ENCODE measurements at regions not wholly inside any gene's neighbourhood (a gene's known extent, or its start where the extent isn't known, plus 50 kb on each side); places are given as distances from the start of the nearest gene placed in this dataset.

DNA sequence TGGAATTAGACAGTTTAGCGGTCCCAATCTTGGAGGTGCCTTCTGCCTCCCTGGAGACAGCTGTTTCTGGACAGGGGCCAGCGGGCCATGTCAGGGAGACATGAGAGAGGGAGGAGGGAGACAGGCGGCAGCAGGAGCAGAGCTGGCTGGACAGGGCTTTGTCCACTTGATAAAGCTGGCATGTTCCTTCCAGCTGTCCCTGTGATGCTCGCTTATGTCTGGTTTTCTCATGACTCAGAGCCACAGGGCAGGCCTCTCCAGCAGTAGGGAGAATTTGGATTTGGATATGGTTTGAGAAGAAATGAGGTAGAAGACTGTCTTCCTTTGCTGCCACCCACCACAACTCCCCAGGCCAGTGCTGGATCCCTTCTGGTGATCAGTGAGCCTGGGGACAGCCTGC is 51.7 kb upstream of the SORCS3 start:
- Histone ChIP-seq H3K14ac (ENCODE audit: insufficient read length) (no peak overlapping the region), H3K27ac (ENCODE audit: low read depth, low read length) (no peak overlapping the region), H3K56ac (replicated peaks; ENCODE audit: insufficient read length, low read depth, low read length) (no peak overlapping the region), H2BK120ac (replicated peaks; ENCODE audit: low read depth, low read length) (no peak overlapping the region), H3K4me3 (ENCODE audit: extremely low read depth in 1 of 4, insufficient read depth in 2 of 4, low read depth in 3 of 4, low read length in 4 of 4) (no peak overlapping the region), H2BK15ac (ENCODE audit: low read length) (no peak overlapping the region), H4K91ac (replicated peaks; ENCODE audit: insufficient read length, low read length) (no peak overlapping the region), H4K20me1 (replicated peaks in 1 of 2; ENCODE audit: control insufficient read depth in 1 of 2, insufficient read depth in 2 of 2, low read length in 2 of 2) (no peaks in the 10 kb centered on the region), H4K8ac (ENCODE audit: extremely low read depth, insufficient read depth, low read length) (no peak overlapping the region), H3K9me3 (ENCODE audit: insufficient read depth in 2 of 2, low read depth in 1 of 2, low read length in 1 of 2) (no peaks in the 10 kb centered on the region), H3K79me1 (ENCODE audit: low read depth, low read length) (no peaks in the 10 kb centered on the region), H4K5ac (ENCODE audit: insufficient read length, low read depth, low read length) (no peak overlapping the region), H3K36me3 (ENCODE audit: control insufficient read depth in 2 of 4, insufficient read depth in 4 of 4, low read length in 3 of 4) (no peaks in the 10 kb centered on the region), H3K4me2 (ENCODE audit: insufficient read depth in 1 of 2, low read depth in 2 of 2, low read length in 2 of 2) (no peak overlapping the region), H2BK12ac (ENCODE audit: low read depth, low read length) (no peak overlapping the region), H3K4me1 (replicated peaks in 1 of 4; ENCODE audit: control insufficient read depth in 3 of 4, insufficient read depth in 4 of 4, low read length in 3 of 4) (peaks cover 0 to 3% (median 0%) of the 10 kb centered on the region in 4 experiments; a peak in 2 of 7 replicates), H3K9ac (replicated peaks in 1 of 4; ENCODE audit: extremely low read depth in 1 of 4, low read depth in 3 of 4, low read length in 3 of 4) (no peak overlapping the region; a peak in 1 of 7 replicates), H2BK5ac (ENCODE audit: low read depth, low read length) (no peak overlapping the region), H3K79me2 (ENCODE audit: control insufficient read depth in 1 of 2, insufficient read depth in 2 of 2, low read length in 2 of 2) (no peaks in the 10 kb centered on the region), H3K4ac (replicated peaks; ENCODE audit: insufficient read length, low read depth, low read length) (no peak overlapping the region), H2AK5ac (ENCODE audit: low read depth, low read length) (no peak overlapping the region), H3K18ac (ENCODE audit: extremely low read depth, low read length) (no peak overlapping the region), H2AFZ (ENCODE audit: low read length) (no peak overlapping the region), H2BK20ac (ENCODE audit: low read length) (no peak overlapping the region), H3K23me2 (ENCODE audit: low read depth, low read length) (no peaks in the 10 kb centered on the region), H3K27me3 (replicated peaks in 1 of 4; ENCODE audit: control insufficient read depth in 3 of 4, extremely low read depth in 1 of 4, insufficient read depth in 3 of 4, low read length in 3 of 4) (no peaks in the 10 kb centered on the region), H3K23ac (ENCODE audit: insufficient read length) (no peak overlapping the region)
- ChIA-PET POLR2A (ENCODE audit: partially characterized antibody) (no interaction called here), CTCF (ENCODE audit: partially characterized antibody) (interaction anchor here (1.0 to 7.9 kb wide), 7 partner anchors 10 to 183 kb away, joined by 3 to 50 read pairs (median 8); no protein-coding TSS in a partner anchor)
- 83% methylated on average over 4 of the region's 4 CpGs; no CpG with 5 or more reads in 1 of the 2 experiments for WGBS, 2 experiments (ENCODE audit: extremely low coverage in 1 of 2, insufficient coverage in 1 of 2, insufficient read length in 1 of 2, insufficient replicate concordance in 2 of 2, low coverage in 1 of 2, low lambda C conversion rate in 2 of 2, missing lambda C conversion rate in 1 of 2)
- FAIRE-seq (no peak), DNase-seq (ENCODE audit: low read depth in 1 of 2, low spot score in 2 of 2) (no peak)
- TF ChIP-seq FOSL1 (IDR thresholded peaks at IDR 0.05; ENCODE audit: insufficient read depth, low read depth, low read length): no peak
- TF ChIP-seq SIX5 (IDR thresholded peaks at IDR 0.05; ENCODE audit: low read depth, low read length): no peak
- no peak for TF ChIP-seq KDM4A (IDR thresholded peaks at IDR 0.05; ENCODE audit: low read depth, low read length, severe bottlenecking)
- TF ChIP-seq POLR2A (IDR thresholded peaks at IDR 0.05; ENCODE audit: control extremely low read depth in 1 of 2, low read depth in 2 of 2, low read length in 2 of 2): no peak
- TF ChIP-seq TEAD4 (IDR thresholded peaks at IDR 0.05; ENCODE audit: low read depth, low read length): no peak
- TF ChIP-seq SAP30 (IDR thresholded peaks at IDR 0.05; ENCODE audit: insufficient read depth, insufficient replicate concordance, low read length): no peak
- TF ChIP-seq CEBPB (IDR thresholded peaks at IDR 0.05; ENCODE audit: low read depth, low read length): no peak
- TF ChIP-seq HDAC2 (IDR thresholded peaks at IDR 0.05; ENCODE audit: borderline replicate concordance in 1 of 2, low read depth in 2 of 2, low read length in 2 of 2): no peak
- no peak for TF ChIP-seq RXRA (IDR thresholded peaks at IDR 0.05; ENCODE audit: insufficient read depth, low read depth, low read length)
- no peak for TF ChIP-seq KDM5A (IDR thresholded peaks at IDR 0.05; ENCODE audit: low read length)
- no peak for TF ChIP-seq RNF2 (IDR thresholded peaks at IDR 0.05; ENCODE audit: borderline replicate concordance, low read depth, low read length, missing control alignments, poor library complexity, severe bottlenecking)
- TF ChIP-seq POLR2AphosphoS5 (IDR thresholded peaks at IDR 0.05; ENCODE audit: low read depth, low read length): no peak
- TF ChIP-seq TAF7 (optimal IDR thresholded peaks at IDR 0.05; ENCODE audit: borderline replicate concordance, low read depth, low read length): no peak
- no peak for TF ChIP-seq JUND (IDR thresholded peaks at IDR 0.05; ENCODE audit: low read length)
